Tibial nerve (tissue), 4 donors: ENCODE measurements at regions not wholly inside any gene's neighbourhood (a gene's known extent, or its start where the extent isn't known, plus 50 kb on each side); places are given as distances from the start of the nearest gene placed in this dataset.

Experiments
- DNase-seq, 2 donors: peaks; one replicate each; pipeline ENCODE4 v3.0.0-alpha.2; 2019; ENCODE audit warnings: low spot score in 2 of 2
- H3K27ac ChIP-seq, 4 donors: fragments of 200-600 bp; sonication (generic) in 3 of 4; one replicate each; pipeline ENCODE4 v1.5.1; 2017 to 2019; ENCODE audit warnings: mild to moderate bottlenecking in 1 of 4
- H3K27me3 ChIP-seq, 2 donors: fragments of 200-600 bp; sonication (generic) in 1 of 2; one replicate each; pipeline versions ENCODE4 v1.5.1 to v1.6.0; 2017 to 2019
- H3K36me3 ChIP-seq, 3 donors: fragments of 200-600 bp; sonication (generic); one replicate each; pipeline ENCODE4 v1.5.1; 2018 to 2019
- H3K4me1 ChIP-seq, 4 donors: fragments of 200-600 bp; sonication (generic) in 3 of 4; one replicate each; pipeline ENCODE4 v1.5.1; 2017 to 2019
- H3K4me3 ChIP-seq, 4 donors: fragments of 200-600 bp; sonication (generic) in 3 of 4; one replicate each; pipeline ENCODE4 v1.5.1; 2017 to 2019; ENCODE audit warnings: mild to moderate bottlenecking in 1 of 4, moderate library complexity in 1 of 4
- H3K9me3 ChIP-seq, 4 donors: fragments of 200-600 bp; sonication (generic) in 3 of 4; one replicate each; pipeline ENCODE4 v1.5.1; 2017 to 2019
- CTCF ChIP-seq, 5 experiments: fragments of 200-600 bp in 3 of 5; fragments of 450-650 bp in 2 of 5; sonication (generic) in 3 of 5; IDR thresholded peaks; one replicate each; pipeline ENCODE4 v1.5.1; 2016 to 2019; ENCODE audit warnings: antibody characterized with exemption in 5 of 5, mild to moderate bottlenecking in 3 of 5, moderate library complexity in 2 of 5
- EP300 ChIP-seq, 2 donors: sonication (generic); formaldehyde crosslinking; IDR thresholded peaks; one replicate each; pipeline ENCODE4 v1.6.1; 2017; ENCODE audit warnings: antibody characterized with exemption in 2 of 2, mild to moderate bottlenecking in 1 of 2
- POLR2A ChIP-seq, 2 donors: fragments of 450-650 bp; IDR thresholded peaks; one replicate each; pipeline ENCODE4 v1.6.1; 2017; ENCODE audit warnings: antibody characterized with exemption in 2 of 2, mild to moderate bottlenecking in 2 of 2, moderate library complexity in 2 of 2
- WGBS, 2 donors: methylation state at CpG; one replicate each; pipeline ENCODE4 v1.1.5; 2018; 5-methylcytosine and 5-hydroxymethylcytosine counted together

GRCh38 chr13:37383046-37383445, 215.5 kb downstream of the POSTN start:
- no peak overlapping the region for H3K4me3 ChIP-seq
- H3K27ac ChIP-seq: no peak overlapping the region
- no peaks in the 10 kb centered on the region for H3K9me3 ChIP-seq
- H3K36me3 ChIP-seq: no peaks in the 10 kb centered on the region
- no peaks in the 10 kb centered on the region for H3K4me1 ChIP-seq
- TF ChIP-seq EP300 (IDR thresholded peaks at IDR 0.05): no peak
- no peak for TF ChIP-seq CTCF (IDR thresholded peaks at IDR 0.05)
- TF ChIP-seq POLR2A (IDR thresholded peaks at IDR 0.05): no peak
- no peaks in the 10 kb centered on the region for H3K27me3 ChIP-seq
- WGBS, 2 donors: 69 to 77% methylated on average over 2 of the region's 2 CpGs
- DNase-seq: no peak

GRCh38 chr13:37382146-37382545, 216.4 kb downstream of the POSTN start:
- Histone ChIP-seq H3K36me3 (no peaks in the 10 kb centered on the region), H3K27me3 (no peaks in the 10 kb centered on the region), H3K9me3 (no peaks in the 10 kb centered on the region), H3K27ac (no peak overlapping the region), H3K4me1 (no peaks in the 10 kb centered on the region), H3K4me3 (no peak overlapping the region)
- DNase-seq: no peak
- TF ChIP-seq CTCF (IDR thresholded peaks at IDR 0.05): no peak
- TF ChIP-seq POLR2A (IDR thresholded peaks at IDR 0.05): no peak
- no peak for TF ChIP-seq EP300 (IDR thresholded peaks at IDR 0.05)
- 41 to 49% methylated on average over 2 of the region's 2 CpGs for WGBS, 2 donors

GRCh38 chr13:37381502-37381901, 217.1 kb downstream of the POSTN start:
- no peak overlapping the region for H3K4me3 ChIP-seq
- TF ChIP-seq CTCF (IDR thresholded peaks at IDR 0.05) (no peak), POLR2A (IDR thresholded peaks at IDR 0.05) (no peak), EP300 (IDR thresholded peaks at IDR 0.05) (no peak)
- 66 to 71% methylated on average over 1 of the region's 1 CpG for WGBS, 2 donors
- H3K36me3 ChIP-seq: no peaks in the 10 kb centered on the region
- H3K4me1 ChIP-seq: no peaks in the 10 kb centered on the region
- no peaks in the 10 kb centered on the region for H3K27me3 ChIP-seq
- no peak overlapping the region for H3K27ac ChIP-seq
- DNase-seq: no peak
- H3K9me3 ChIP-seq: no peaks in the 10 kb centered on the region

- DNase-seq: no peak
- Histone ChIP-seq H3K4me3 (no peak overlapping the region), H3K27me3 (no peaks in the 10 kb centered on the region), H3K4me1 (no peaks in the 10 kb centered on the region), H3K9me3 (no peaks in the 10 kb centered on the region), H3K27ac (no peak overlapping the region), H3K36me3 (no peaks in the 10 kb centered on the region)
- WGBS, 2 donors: 91 to 92% methylated on average over 4 of the region's 4 CpGs
- TF ChIP-seq EP300 (IDR thresholded peaks at IDR 0.05) (no peak), CTCF (IDR thresholded peaks at IDR 0.05) (no peak), POLR2A (IDR thresholded peaks at IDR 0.05) (no peak)
These were observed 218.7 kb downstream of the POSTN start for GRCh38 chr13:37379841-37380240.

GRCh38 chr13:37375724-37376123, 222.8 kb downstream of the POSTN start:
- Histone ChIP-seq H3K27ac (no peak overlapping the region), H3K27me3 (no peaks in the 10 kb centered on the region), H3K4me1 (no peaks in the 10 kb centered on the region), H3K36me3 (no peaks in the 10 kb centered on the region), H3K4me3 (no peak overlapping the region), H3K9me3 (no peaks in the 10 kb centered on the region)
- DNase-seq: no peak
- 88 to 90% methylated on average over 3 of the region's 3 CpGs for WGBS, 2 donors
- no peak for TF ChIP-seq EP300 (IDR thresholded peaks at IDR 0.05)
- no peak for TF ChIP-seq CTCF (IDR thresholded peaks at IDR 0.05)
- no peak for TF ChIP-seq POLR2A (IDR thresholded peaks at IDR 0.05)
